ENCODE measurements at regions not wholly inside any gene's neighbourhood (a gene's known extent, or its start where the extent isn't known, plus 50 kb on each side); places are given as distances from the start of the nearest gene placed in this dataset.

- Histone ChIP-seq H3K36me3 (replicated peaks; ENCODE audit: control insufficient read depth, insufficient read depth, low read length) (no peaks in the 10 kb centered on the region), H3K27me3 (ENCODE audit: control insufficient read depth, insufficient read depth, low read length) (no peaks in the 10 kb centered on the region), H3K4me3 (ENCODE audit: insufficient read depth, low read depth, low read length) (no peak overlapping the region)
- no peak for DNase-seq
Measured at GRCh38 chr11:105192115-105192514, 52.5 kb upstream of the CARD18 start.

GRCh38 chr11:105189581-105189980 is 50.0 kb upstream of the CARD18 start:
- no peak overlapping the region for H3K4me3 ChIP-seq (ENCODE audit: insufficient read depth, low read depth, low read length)
- H3K27me3 ChIP-seq (ENCODE audit: control insufficient read depth, insufficient read depth, low read length): no peaks in the 10 kb centered on the region
- no peak for DNase-seq
- H3K36me3 ChIP-seq (replicated peaks; ENCODE audit: control insufficient read depth, insufficient read depth, low read length): no peaks in the 10 kb centered on the region

Measured in H7 (cell line).